Ovary (tissue), 3 donors: ENCODE measurements at regions not wholly inside any gene's neighbourhood (a gene's known extent, or its start where the extent isn't known, plus 50 kb on each side); places are given as distances from the start of the nearest gene placed in this dataset.

Source experiments
- CTCF ChIP-seq, 3 donors: fragments of 450-650 bp in 2 of 3; fragments of 200-600 bp in 1 of 3; IDR thresholded peaks; one replicate each; pipeline versions ENCODE4 v1.5.1 to v1.8.0; 2016 to 2022; ENCODE audit warnings: antibody characterized with exemption in 3 of 3, mild to moderate bottlenecking in 1 of 3
- EP300 ChIP-seq: sonication (generic); formaldehyde crosslinking; IDR thresholded peaks from one replicate; pipeline ENCODE4 v1.6.1; 2017; ENCODE audit warnings: antibody characterized with exemption
- POLR2A ChIP-seq: fragments of 450-650 bp; IDR thresholded peaks from one replicate; pipeline ENCODE4 v1.6.1; 2017; ENCODE audit warnings: antibody characterized with exemption, mild to moderate bottlenecking, moderate library complexity
- donor health status: DM: no; HTN: no; CAD: no.

- no peak for TF ChIP-seq CTCF (IDR thresholded peaks at IDR 0.05)
- no peak for TF ChIP-seq POLR2A
- TF ChIP-seq EP300 = no peak
These were observed 208.5 kb downstream of the ARHGEF9 start for GRCh38 chrX:63576533-63576932.
